CD14-positive monocyte (primary cell): ENCODE measurements at regions not wholly inside any gene's neighbourhood (a gene's known extent, or its start where the extent isn't known, plus 50 kb on each side); places are given as distances from the start of the nearest gene placed in this dataset.

Experiments
- DNase-seq, 3 donors: peaks; one replicate each; pipeline ENCODE4 v3.0.0-alpha.2; 2011 to 2022
- H2AFZ ChIP-seq: 2 replicates; pipeline ENCODE4 v1.6.0; 2012; ENCODE audit warnings: mild to moderate bottlenecking, low read depth, low read length, inconsistent platforms; ENCODE audit not compliant: insufficient read depth, poor library complexity, severe bottlenecking
- H3K27ac ChIP-seq, 2 donors: 1 replicate in 1 of 2; 2 replicates in 1 of 2; pipeline ENCODE4 v1.5.1; 2012 to 2013; ENCODE audit warnings: low read length in 2 of 2, control low read depth in 1 of 2, inconsistent platforms in 1 of 2, low read depth in 1 of 2, mild to moderate bottlenecking in 1 of 2
- H3K27me3 ChIP-seq, 2 donors: one replicate each; pipeline versions ENCODE4 v1.6.0 to v1.6.1; 2011 to 2013; ENCODE audit warnings: low read length in 2 of 2; ENCODE audit not compliant: control insufficient read depth in 2 of 2, insufficient read depth in 2 of 2
- H3K36me3 ChIP-seq, 2 donors: replicated peaks in 1 of 2; 1 replicate in 1 of 2; 2 replicates in 1 of 2; pipeline versions ENCODE4 v1.5.1 to v1.6.1; 2012 to 2013; ENCODE audit warnings: low read length in 2 of 2, control low read depth in 1 of 2, inconsistent platforms in 1 of 2, mild to moderate bottlenecking in 1 of 2; ENCODE audit not compliant: insufficient read depth in 2 of 2, control insufficient read depth in 1 of 2
- H3K4me1 ChIP-seq, 2 donors: 1 replicate in 1 of 2; 2 replicates in 1 of 2; pipeline versions ENCODE4 v1.5.1 to v1.6.1; 2012 to 2013; ENCODE audit warnings: low read length in 2 of 2, control low read depth in 1 of 2, inconsistent platforms in 1 of 2, mild to moderate bottlenecking in 1 of 2, moderate library complexity in 1 of 2; ENCODE audit not compliant: insufficient read depth in 2 of 2, control insufficient read depth in 1 of 2
- H3K4me2 ChIP-seq: replicated peaks from 2 replicates; pipeline ENCODE3; 2012; ENCODE audit warnings: low read length, moderate library complexity, mild to moderate bottlenecking; ENCODE audit not compliant: poor library complexity, severe bottlenecking; ENCODE audit errors: extremely low read depth
- H3K4me3 ChIP-seq, 3 experiments: fragments of 200-600 bp in 1 of 3; sonication (generic) in 1 of 3; replicated peaks in 1 of 3; 1 replicate in 2 of 3; 2 replicates in 1 of 3; pipeline ENCODE4 v1.5.1; 2011 to 2013; ENCODE audit warnings: low read length in 3 of 3, mild to moderate bottlenecking in 3 of 3, control low read depth in 2 of 3, low read depth in 2 of 3, inconsistent platforms in 1 of 3, moderate library complexity in 1 of 3
- H3K79me2 ChIP-seq: 2 replicates; pipeline ENCODE4 v1.6.0; 2012; ENCODE audit warnings: mild to moderate bottlenecking, control low read depth, inconsistent platforms, low read length, moderate library complexity; ENCODE audit not compliant: insufficient read depth
- H3K9ac ChIP-seq: 2 replicates; pipeline ENCODE4 v1.6.0; 2017; ENCODE audit warnings: low read length, mild to moderate bottlenecking; ENCODE audit not compliant: insufficient read depth, poor library complexity, severe bottlenecking
- H3K9me3 ChIP-seq, 2 donors: replicated peaks in 1 of 2; 1 replicate in 1 of 2; 2 replicates in 1 of 2; pipeline versions ENCODE4 v1.5.1 to v1.6.1; 2012 to 2013; ENCODE audit warnings: low read length in 2 of 2, control low read depth in 1 of 2; ENCODE audit not compliant: control insufficient read depth in 1 of 2, insufficient read depth in 1 of 2
- H4K20me1 ChIP-seq: 2 replicates; pipeline ENCODE4 v1.6.0; 2012; ENCODE audit warnings: mild to moderate bottlenecking, low read length, control low read depth, moderate library complexity; ENCODE audit not compliant: insufficient read depth
- H3K27ac Mint-ChIP-seq, 7 donors: one replicate each; pipeline ENCODE4 v1.8.0; 2020; ENCODE audit warnings: mild to moderate bottlenecking in 7 of 7, mixed read lengths in 7 of 7, moderate library complexity in 6 of 7, inconsistent platforms in 2 of 7
- H3K27me3 Mint-ChIP-seq, 3 donors: one replicate each; pipeline ENCODE4 v1.8.0; 2021 to 2022; ENCODE audit warnings: low read depth in 3 of 3, mild to moderate bottlenecking in 3 of 3, mixed read lengths in 3 of 3, moderate library complexity in 3 of 3, inconsistent platforms in 1 of 3
- H3K36me3 Mint-ChIP-seq, 2 donors: one replicate each; pipeline ENCODE4 v1.8.0; 2020; ENCODE audit warnings: mixed read lengths in 2 of 2, inconsistent platforms in 1 of 2, mild to moderate bottlenecking in 1 of 2
- H3K4me1 Mint-ChIP-seq: one replicate; pipeline ENCODE4 v1.8.0; 2020; ENCODE audit warnings: mild to moderate bottlenecking, mixed read lengths
- H3K4me3 Mint-ChIP-seq, 2 donors: one replicate each; pipeline ENCODE4 v1.8.0; 2020; ENCODE audit warnings: mild to moderate bottlenecking in 2 of 2, mixed read lengths in 2 of 2, moderate library complexity in 1 of 2
- H3K9me3 Mint-ChIP-seq, 7 donors: one replicate each; pipeline ENCODE4 v1.8.0; 2020 to 2022; ENCODE audit warnings: mixed read lengths in 7 of 7, mild to moderate bottlenecking in 6 of 7, moderate library complexity in 6 of 7, inconsistent platforms in 2 of 7
- WGBS: methylation state at CpG from one replicate; pipeline ENCODE4 v1.1.5; 2013; ENCODE audit warnings: missing lambda C conversion rate; ENCODE audit not compliant: insufficient coverage; 5-methylcytosine and 5-hydroxymethylcytosine counted together
- intact Hi-C, 2 donors: fragments of 100-400 bp; cut with micrococcal nuclease; formaldehyde crosslinking; loops; one replicate each; pipeline versions ENCODE4 v1.15.0 to v1.15.1; 2023
- TF ChIP-seq, protein P1 (sequence below): fragments of 200-600 bp; IDR thresholded peaks from one replicate; pipeline ENCODE4 v1.8.0; 2022; ENCODE audit warnings: antibody characterized with exemption, mild to moderate bottlenecking

DNA sequence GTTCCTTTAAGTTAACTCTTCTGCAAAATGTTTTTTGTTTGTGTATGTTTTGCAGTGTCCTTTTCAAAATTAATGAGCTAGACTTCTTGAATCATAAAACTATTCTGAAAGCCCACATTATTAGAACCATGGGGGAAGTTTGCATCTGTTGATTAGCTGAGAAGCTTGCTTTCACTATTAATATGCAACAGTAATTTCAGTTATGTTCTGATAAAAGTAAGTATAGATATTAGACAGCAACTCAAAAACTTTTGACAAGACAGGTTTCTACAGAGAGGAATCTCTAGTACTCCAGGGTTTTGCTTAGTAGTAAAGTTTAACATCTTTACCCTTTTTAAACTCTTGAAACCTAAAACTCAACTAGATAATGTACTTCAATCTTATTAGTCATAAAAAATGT is 147.8 kb downstream of the UBE2E3 start:
- TF ChIP-seq, protein P1, sequence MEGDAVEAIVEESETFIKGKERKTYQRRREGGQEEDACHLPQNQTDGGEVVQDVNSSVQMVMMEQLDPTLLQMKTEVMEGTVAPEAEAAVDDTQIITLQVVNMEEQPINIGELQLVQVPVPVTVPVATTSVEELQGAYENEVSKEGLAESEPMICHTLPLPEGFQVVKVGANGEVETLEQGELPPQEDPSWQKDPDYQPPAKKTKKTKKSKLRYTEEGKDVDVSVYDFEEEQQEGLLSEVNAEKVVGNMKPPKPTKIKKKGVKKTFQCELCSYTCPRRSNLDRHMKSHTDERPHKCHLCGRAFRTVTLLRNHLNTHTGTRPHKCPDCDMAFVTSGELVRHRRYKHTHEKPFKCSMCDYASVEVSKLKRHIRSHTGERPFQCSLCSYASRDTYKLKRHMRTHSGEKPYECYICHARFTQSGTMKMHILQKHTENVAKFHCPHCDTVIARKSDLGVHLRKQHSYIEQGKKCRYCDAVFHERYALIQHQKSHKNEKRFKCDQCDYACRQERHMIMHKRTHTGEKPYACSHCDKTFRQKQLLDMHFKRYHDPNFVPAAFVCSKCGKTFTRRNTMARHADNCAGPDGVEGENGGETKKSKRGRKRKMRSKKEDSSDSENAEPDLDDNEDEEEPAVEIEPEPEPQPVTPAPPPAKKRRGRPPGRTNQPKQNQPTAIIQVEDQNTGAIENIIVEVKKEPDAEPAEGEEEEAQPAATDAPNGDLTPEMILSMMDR: no peak
- no peak overlapping the region for H3K27ac ChIP-seq
- no peak overlapping the region for H3K9ac ChIP-seq
- H3K4me3 ChIP-seq: no peak overlapping the region
- no peak overlapping the region for H3K4me2 ChIP-seq
- intact Hi-C loops: no loop called here
- no peaks in the 10 kb centered on the region for H4K20me1 ChIP-seq
- Mint-ChIP-seq H3K36me3 (peaks cover 0 to 2% of the 10 kb centered on the region in 2 donors), H3K27ac (no peak overlapping the region), H3K27me3 (no peaks in the 10 kb centered on the region), H3K4me1 (peaks cover 6% of the 10 kb centered on the region), H3K9me3 (peaks cover 3 to 7% (median 5%) of the 10 kb centered on the region in 7 donors), H3K4me3 (no peak overlapping the region)
- H3K9me3 ChIP-seq: no peaks in the 10 kb centered on the region
- DNase-seq: no peak
- H2AFZ ChIP-seq: no peak overlapping the region
- H3K4me1 ChIP-seq: no peaks in the 10 kb centered on the region
- H3K79me2 ChIP-seq: no peaks in the 10 kb centered on the region
- H3K36me3 ChIP-seq: no peaks in the 10 kb centered on the region
- H3K27me3 ChIP-seq: no peaks in the 10 kb centered on the region

DNA sequence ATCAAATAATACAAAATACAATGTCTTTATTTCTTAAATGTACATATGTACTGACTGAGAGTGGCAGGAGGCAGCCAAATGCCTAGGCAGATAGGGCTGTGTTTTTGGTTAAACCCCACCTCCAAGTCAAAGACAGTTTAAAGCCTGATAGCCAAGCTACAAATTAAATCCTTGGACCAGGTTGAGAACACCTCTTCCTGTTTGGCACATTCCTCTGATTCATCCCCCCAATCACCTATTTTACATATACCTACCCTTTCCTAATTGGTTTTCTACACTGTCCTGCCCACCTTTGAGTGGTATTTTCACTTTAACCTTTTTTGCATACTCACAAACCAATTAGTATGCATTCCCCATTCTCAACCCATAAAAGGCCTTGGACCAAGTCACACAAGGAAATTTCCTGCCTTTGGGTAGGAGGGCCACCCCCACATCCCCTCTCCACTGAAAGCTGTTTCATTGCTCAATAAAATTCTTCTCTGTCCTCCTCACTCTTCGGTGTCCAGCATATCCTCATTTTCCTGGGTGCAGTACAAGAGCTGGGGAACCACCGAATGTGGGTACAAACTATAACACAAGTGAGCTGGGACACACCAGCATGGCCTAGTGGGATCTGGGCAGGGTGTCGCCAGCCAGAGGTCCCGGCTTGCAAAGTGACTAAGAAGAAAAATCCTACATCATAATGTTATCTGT is 149.1 kb downstream of the UBE2E3 start:
- no peak for DNase-seq
- Mint-ChIP-seq H3K36me3 (peaks cover 0 to 2% of the 10 kb centered on the region in 2 donors), H3K4me3 (no peak overlapping the region), H3K9me3 (peaks cover 4 to 7% (median 6%) of the 10 kb centered on the region in 7 donors), H3K4me1 (peaks cover 2% of the 10 kb centered on the region), H3K27ac (no peak overlapping the region), H3K27me3 (no peaks in the 10 kb centered on the region)
- 100% methylated on average over 2 of the region's 4 CpGs for WGBS
- no peak overlapping the region for H3K4me3 ChIP-seq
- H3K4me1 ChIP-seq: no peaks in the 10 kb centered on the region
- H3K27me3 ChIP-seq: no peaks in the 10 kb centered on the region
- no peak overlapping the region for H2AFZ ChIP-seq
- TF ChIP-seq, protein P1: no peak
- no peak overlapping the region for H3K9ac ChIP-seq
- H3K36me3 ChIP-seq: no peaks in the 10 kb centered on the region
- intact Hi-C loops: no loop called here
- no peaks in the 10 kb centered on the region for H3K79me2 ChIP-seq
- H3K27ac ChIP-seq: no peak overlapping the region
- no peaks in the 10 kb centered on the region for H4K20me1 ChIP-seq
- no peak overlapping the region for H3K4me2 ChIP-seq
- H3K9me3 ChIP-seq: peaks cover 0 to 3% of the 10 kb centered on the region in 2 donors
